HEK293T (cell line): ENCODE measurements at regions not wholly inside any gene's neighbourhood (a gene's known extent, or its start where the extent isn't known, plus 50 kb on each side); places are given as distances from the start of the nearest gene placed in this dataset.
"Not testable (repeated sequence)": the region's sequence is repeated elsewhere in the genome, so short reads cannot be mapped to it uniquely, and the experiment has no call there.

Experiments used
- BHLHE40 ChIP-seq: fragments of 450-650 bp; IDR thresholded peaks from 2 replicates; pipeline ENCODE4 v1.6.1; 2016; ENCODE audit warnings: mild to moderate bottlenecking, moderate library complexity, borderline replicate concordance
- FOXA1 ChIP-seq: fragments of 450-650 bp; IDR thresholded peaks from 2 replicates; pipeline ENCODE4 v1.6.1; 2016; ENCODE audit warnings: mild to moderate bottlenecking
- FOXK2 ChIP-seq: fragments of 450-650 bp; IDR thresholded peaks from 2 replicates; pipeline ENCODE4 v1.6.1; 2016; ENCODE audit warnings: mild to moderate bottlenecking
- FOXM1 ChIP-seq: fragments of 450-650 bp; IDR thresholded peaks from 2 replicates; pipeline ENCODE4 v1.6.1; 2017; ENCODE audit warnings: mild to moderate bottlenecking, borderline replicate concordance
- NFRKB ChIP-seq: fragments of 450-650 bp; IDR thresholded peaks from 2 replicates; pipeline ENCODE4 v1.6.1; 2016; ENCODE audit warnings: mild to moderate bottlenecking, moderate library complexity
- SP1 ChIP-seq: fragments of 450-650 bp; IDR thresholded peaks from 2 replicates; pipeline ENCODE4 v1.6.1; 2017

- not testable (repeated sequence) for TF ChIP-seq FOXM1, NFRKB, BHLHE40, FOXA1, SP1, FOXK2
Observed at GRCh38 chr1:149418782-149419181, 56.1 kb upstream of the NBPF19 start.
